ENCODE measurements at regions not wholly inside any gene's neighbourhood (a gene's known extent, or its start where the extent isn't known, plus 50 kb on each side); places are given as distances from the start of the nearest gene placed in this dataset.

GRCh38 chr3:135513106-135514059 lies 452.1 kb upstream of the PPP2R3A start:
- Histone ChIP-seq H3K79me2 (ENCODE audit: insufficient read depth, low read length) (no peaks in the 10 kb centered on the region), H3K9ac (ENCODE audit: low read depth, low read length, poor library complexity, severe bottlenecking) (no peak overlapping the region), H3K36me3 (ENCODE audit: insufficient read depth, low read length) (no peaks in the 10 kb centered on the region), H3K4me1 (ENCODE audit: insufficient read depth, low read length, poor library complexity, severe bottlenecking) (no peaks in the 10 kb centered on the region), H2AFZ (ENCODE audit: low read length) (no peak overlapping the region), H3K9me3 (ENCODE audit: insufficient read depth, low read depth, low read length) (no peaks in the 10 kb centered on the region), H3K4me2 (ENCODE audit: low read depth, low read length, poor library complexity, severe bottlenecking) (no peak overlapping the region), H4K20me1 (ENCODE audit: insufficient read depth, low read length, poor library complexity, severe bottlenecking) (no peaks in the 10 kb centered on the region), H3K27me3 (ENCODE audit: insufficient read depth, low read length, poor library complexity, severe bottlenecking) (no peaks in the 10 kb centered on the region), H3K4me3 (ENCODE audit: low read length, poor library complexity, severe bottlenecking) (no peak overlapping the region), H3F3A (ENCODE audit: low read depth) (no peaks in the 10 kb centered on the region), H3K9me2 (replicated peaks; ENCODE audit: low read depth, low read length) (no peaks in the 10 kb centered on the region)
- TF ChIP-seq CTCF (conservative IDR thresholded peaks at IDR 0.05; ENCODE audit: low read length) (no peak), EZH2phosphoT487 (IDR thresholded peaks at IDR 0.05; ENCODE audit: borderline replicate concordance) (no peak)

- no peak overlapping the region for H3K4me2 ChIP-seq (ENCODE audit: low read depth, low read length, poor library complexity, severe bottlenecking)
- no peak for TF ChIP-seq EZH2phosphoT487 (IDR thresholded peaks at IDR 0.05; ENCODE audit: borderline replicate concordance)
- no peak for TF ChIP-seq CTCF (conservative IDR thresholded peaks at IDR 0.05; ENCODE audit: low read length)
- H4K20me1 ChIP-seq (ENCODE audit: insufficient read depth, low read length, poor library complexity, severe bottlenecking) = no peaks in the 10 kb centered on the region
- H3K9ac ChIP-seq (ENCODE audit: low read depth, low read length, poor library complexity, severe bottlenecking) = no peak overlapping the region
- H3K36me3 ChIP-seq (ENCODE audit: insufficient read depth, low read length) = no peaks in the 10 kb centered on the region
- H3K9me3 ChIP-seq (ENCODE audit: insufficient read depth, low read depth, low read length) = no peaks in the 10 kb centered on the region
- H3K27me3 ChIP-seq (ENCODE audit: insufficient read depth, low read length, poor library complexity, severe bottlenecking) = no peaks in the 10 kb centered on the region
- no peaks in the 10 kb centered on the region for H3K9me2 ChIP-seq (replicated peaks; ENCODE audit: low read depth, low read length)
- no peaks in the 10 kb centered on the region for H3F3A ChIP-seq (ENCODE audit: low read depth)
- H3K79me2 ChIP-seq (ENCODE audit: insufficient read depth, low read length) = no peaks in the 10 kb centered on the region
- H2AFZ ChIP-seq (ENCODE audit: low read length) = no peak overlapping the region
- H3K4me3 ChIP-seq (ENCODE audit: low read length, poor library complexity, severe bottlenecking) = no peak overlapping the region
- H3K4me1 ChIP-seq (ENCODE audit: insufficient read depth, low read length, poor library complexity, severe bottlenecking) = no peaks in the 10 kb centered on the region
Observed at GRCh38 chr3:135514060-135514448, 451.5 kb upstream of the PPP2R3A start.

DNA sequence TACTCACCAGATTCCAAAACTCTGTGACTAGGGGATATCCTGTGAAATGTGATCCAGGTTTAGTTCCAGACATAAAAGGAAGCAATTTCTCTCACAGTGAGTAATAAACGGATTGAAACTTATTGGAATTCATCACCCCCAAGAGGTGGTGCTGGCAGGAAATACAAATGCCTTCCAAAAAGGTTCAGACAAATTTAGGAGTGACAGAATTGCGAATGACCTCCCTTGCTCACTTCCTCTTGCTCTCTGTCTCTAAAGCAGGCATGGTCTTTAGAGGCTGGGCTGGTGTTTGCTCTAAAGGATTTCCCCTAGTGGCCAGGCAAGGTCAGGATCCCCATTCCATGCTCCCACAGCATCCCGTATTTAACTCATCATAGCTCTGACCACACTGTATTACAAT lies 449.4 kb upstream of the PPP2R3A start:
- Histone ChIP-seq H3K4me3 (ENCODE audit: low read length, poor library complexity, severe bottlenecking) (no peak overlapping the region), H4K20me1 (ENCODE audit: insufficient read depth, low read length, poor library complexity, severe bottlenecking) (no peaks in the 10 kb centered on the region), H3K36me3 (ENCODE audit: insufficient read depth, low read length) (no peaks in the 10 kb centered on the region), H3K4me2 (ENCODE audit: low read depth, low read length, poor library complexity, severe bottlenecking) (no peak overlapping the region), H3K4me1 (ENCODE audit: insufficient read depth, low read length, poor library complexity, severe bottlenecking) (no peaks in the 10 kb centered on the region), H2AFZ (ENCODE audit: low read length) (no peak overlapping the region), H3K9me3 (ENCODE audit: insufficient read depth, low read depth, low read length) (no peaks in the 10 kb centered on the region), H3F3A (ENCODE audit: low read depth) (no peaks in the 10 kb centered on the region), H3K79me2 (ENCODE audit: insufficient read depth, low read length) (no peaks in the 10 kb centered on the region), H3K9me2 (replicated peaks; ENCODE audit: low read depth, low read length) (no peaks in the 10 kb centered on the region), H3K27me3 (ENCODE audit: insufficient read depth, low read length, poor library complexity, severe bottlenecking) (peaks cover 12% of the 10 kb centered on the region), H3K9ac (ENCODE audit: low read depth, low read length, poor library complexity, severe bottlenecking) (no peak overlapping the region)
- TF ChIP-seq CTCF (conservative IDR thresholded peaks at IDR 0.05; ENCODE audit: low read length) (0 out of 2 replicates have a peak, but pooled peaks have one; percentile 26), EZH2phosphoT487 (IDR thresholded peaks at IDR 0.05; ENCODE audit: borderline replicate concordance) (no peak)

Data from Loucy (cell line).